Caco-2 (cell line): ENCODE measurements at regions not wholly inside any gene's neighbourhood (a gene's known extent, or its start where the extent isn't known, plus 50 kb on each side); places are given as distances from the start of the nearest gene placed in this dataset.

Source experiments
- BruUV-seq: library from RNA; stranded (reverse); fragments of 400-500 nt; replicated peaks from 2 replicates; lab custom pipeline; 2021; lab: Mats Ljungman, UMichigan
- CTCF ChIA-PET: fragments of 300-600 bp; sonication (Branson Sonifier 250); formaldehyde crosslinking; loops from one replicate; lab custom pipeline; 2022; ENCODE audit warnings: antibody characterized with exemption; lab: Charles Lee
- POLR2A ChIA-PET: fragments of 300-600 bp; sonication (Branson Sonifier 250); formaldehyde crosslinking; loops from one replicate; lab custom pipeline; 2022; ENCODE audit warnings: antibody characterized with exemption; lab: Charles Lee
- DNase-seq, 2 experiments: peaks; one replicate each; pipeline versions ENCODE4 v3.0.0 to v3.0.0-alpha.2; 2020 to 2022
- H3K27me3 ChIP-seq: replicated peaks from 2 replicates; pipeline ENCODE4 v1.6.0; 2011; ENCODE audit warnings: low read length; ENCODE audit not compliant: control insufficient read depth, insufficient read depth
- H3K36me3 ChIP-seq: 2 replicates; pipeline ENCODE4 v1.5.1; 2011; ENCODE audit warnings: low read length; ENCODE audit not compliant: control insufficient read depth, insufficient read depth
- H3K4me1 ChIP-seq: fragments of 250-450 bp; sonication (Bioruptor Pico); 2 replicates; pipeline ENCODE4 v1.5.1; 2020; ENCODE audit warnings: mild to moderate bottlenecking
- H3K4me3 ChIP-seq: 2 replicates; pipeline ENCODE4 v1.5.1; 2011; ENCODE audit warnings: low read depth, mild to moderate bottlenecking, control low read depth, low read length
- H3K9me3 ChIP-seq: fragments of 250-450 bp; sonication (Bioruptor Pico); 2 replicates; pipeline ENCODE4 v1.5.1; 2020; ENCODE audit warnings: mild to moderate bottlenecking, moderate library complexity
- H3K27ac Mint-ChIP-seq: one replicate; pipeline ENCODE4 v1.8.0; 2022; ENCODE audit warnings: mixed read lengths; ENCODE audit not compliant: unreplicated experiment
- H3K27me3 Mint-ChIP-seq: one replicate; pipeline ENCODE4 v1.8.0; 2022; ENCODE audit warnings: mixed read lengths; ENCODE audit not compliant: insufficient read depth, unreplicated experiment
- H3K36me3 Mint-ChIP-seq: one replicate; pipeline ENCODE4 v1.8.0; 2022; ENCODE audit warnings: mild to moderate bottlenecking, mixed read lengths; ENCODE audit not compliant: insufficient read depth, unreplicated experiment
- H3K4me1 Mint-ChIP-seq: one replicate; pipeline ENCODE4 v1.8.0; 2022; ENCODE audit warnings: low read depth, mixed read lengths; ENCODE audit not compliant: unreplicated experiment
- H3K4me3 Mint-ChIP-seq: one replicate; pipeline ENCODE4 v1.8.0; 2022; ENCODE audit warnings: mild to moderate bottlenecking, moderate library complexity, mixed read lengths; ENCODE audit not compliant: unreplicated experiment
- H3K9me3 Mint-ChIP-seq: one replicate; pipeline ENCODE4 v1.8.0; 2022; ENCODE audit warnings: mixed read lengths; ENCODE audit not compliant: unreplicated experiment
- intact Hi-C: fragments of 100-400 bp; cut with micrococcal nuclease; formaldehyde crosslinking; loops from one replicate; pipeline ENCODE4 v1.10.0; 2022; ENCODE audit not compliant: unreplicated experiment
- TF ChIP-seq, protein P1 (sequence below), 2 experiments: fragments of 200-600 bp in 1 of 2; IDR thresholded peaks; 1 replicate in 1 of 2; 2 replicates in 1 of 2; pipeline versions ENCODE4 v1.5.1 to v1.8.0; 2011 to 2022; ENCODE audit warnings: antibody characterized with exemption in 1 of 2, control low read depth in 1 of 2, inconsistent platforms in 1 of 2, low read depth in 1 of 2, low read length in 1 of 2, mild to moderate bottlenecking in 1 of 2, moderate library complexity in 1 of 2; ENCODE audit not compliant: insufficient read depth in 1 of 2, severe bottlenecking in 1 of 2, unreplicated experiment in 1 of 2

GRCh38 chr1:234692966-234693580, 83.1 kb upstream of the IRF2BP2 start:
- no peak for DNase-seq
- Mint-ChIP-seq H3K36me3 (no peaks in the 10 kb centered on the region), H3K27me3 (no peaks in the 10 kb centered on the region), H3K9me3 (no peaks in the 10 kb centered on the region), H3K27ac (no peak overlapping the region), H3K4me1 (no peaks in the 10 kb centered on the region), H3K4me3 (no peak overlapping the region)
- Histone ChIP-seq H3K4me3 (no peak overlapping the region), H3K9me3 (no peaks in the 10 kb centered on the region), H3K4me1 (no peaks in the 10 kb centered on the region), H3K27me3 (no peaks in the 10 kb centered on the region), H3K36me3 (no peaks in the 10 kb centered on the region)
- no TSS peak for BruUV-seq
- TF ChIP-seq, protein P1, sequence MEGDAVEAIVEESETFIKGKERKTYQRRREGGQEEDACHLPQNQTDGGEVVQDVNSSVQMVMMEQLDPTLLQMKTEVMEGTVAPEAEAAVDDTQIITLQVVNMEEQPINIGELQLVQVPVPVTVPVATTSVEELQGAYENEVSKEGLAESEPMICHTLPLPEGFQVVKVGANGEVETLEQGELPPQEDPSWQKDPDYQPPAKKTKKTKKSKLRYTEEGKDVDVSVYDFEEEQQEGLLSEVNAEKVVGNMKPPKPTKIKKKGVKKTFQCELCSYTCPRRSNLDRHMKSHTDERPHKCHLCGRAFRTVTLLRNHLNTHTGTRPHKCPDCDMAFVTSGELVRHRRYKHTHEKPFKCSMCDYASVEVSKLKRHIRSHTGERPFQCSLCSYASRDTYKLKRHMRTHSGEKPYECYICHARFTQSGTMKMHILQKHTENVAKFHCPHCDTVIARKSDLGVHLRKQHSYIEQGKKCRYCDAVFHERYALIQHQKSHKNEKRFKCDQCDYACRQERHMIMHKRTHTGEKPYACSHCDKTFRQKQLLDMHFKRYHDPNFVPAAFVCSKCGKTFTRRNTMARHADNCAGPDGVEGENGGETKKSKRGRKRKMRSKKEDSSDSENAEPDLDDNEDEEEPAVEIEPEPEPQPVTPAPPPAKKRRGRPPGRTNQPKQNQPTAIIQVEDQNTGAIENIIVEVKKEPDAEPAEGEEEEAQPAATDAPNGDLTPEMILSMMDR (IDR thresholded peaks at IDR 0.05; ENCODE audit: insufficient read depth in 1 of 2, low read depth in 1 of 2, low read length in 1 of 2, severe bottlenecking in 1 of 2, unreplicated experiment in 1 of 2) = no peak
- intact Hi-C loops = no loop called here
- POLR2A ChIA-PET = interaction anchor here (1.0 kb wide), 1 partner anchor 81 kb away, joined by 3 read pairs; no protein-coding TSS in a partner anchor
- CTCF ChIA-PET = interaction anchor here (0.6 kb wide), 1 partner anchor 50 kb away, joined by 3 read pairs; no protein-coding TSS in a partner anchor

DNA sequence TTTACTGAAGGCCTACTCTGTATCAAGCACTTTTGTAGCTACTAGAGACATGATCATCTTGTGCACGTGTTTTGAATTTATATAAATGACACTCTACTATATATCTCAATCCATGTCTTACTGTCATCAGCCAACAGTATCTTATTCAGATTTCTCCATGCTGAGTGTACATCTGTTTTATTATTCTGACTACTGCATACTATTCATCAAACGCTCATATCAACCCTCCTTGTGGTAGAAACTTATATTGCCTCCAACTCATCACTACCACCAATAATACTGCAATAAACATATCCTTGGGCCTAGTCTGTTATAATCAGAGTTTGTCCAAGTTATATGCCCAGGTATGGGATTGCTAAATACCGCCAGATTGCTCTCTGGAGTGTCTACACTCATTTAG, 81.6 kb upstream of the IRF2BP2 start:
- Mint-ChIP-seq H3K27me3 (no peaks in the 10 kb centered on the region), H3K4me1 (no peaks in the 10 kb centered on the region), H3K27ac (no peak overlapping the region), H3K9me3 (no peaks in the 10 kb centered on the region), H3K36me3 (no peaks in the 10 kb centered on the region), H3K4me3 (no peak overlapping the region)
- DNase-seq = no peak
- intact Hi-C loops = no loop called here
- Histone ChIP-seq H3K4me1 (no peaks in the 10 kb centered on the region), H3K9me3 (no peaks in the 10 kb centered on the region; the same call in 1 of the 2 replicates), H3K4me3 (no peak overlapping the region), H3K27me3 (no peaks in the 10 kb centered on the region), H3K36me3 (no peaks in the 10 kb centered on the region)
- TF ChIP-seq, protein P1 (IDR thresholded peaks at IDR 0.05; ENCODE audit: insufficient read depth in 1 of 2, low read depth in 1 of 2, low read length in 1 of 2, severe bottlenecking in 1 of 2, unreplicated experiment in 1 of 2) = no peak
- ChIA-PET CTCF (no interaction called here), POLR2A (no interaction called here)
- no TSS peak for BruUV-seq

DNA sequence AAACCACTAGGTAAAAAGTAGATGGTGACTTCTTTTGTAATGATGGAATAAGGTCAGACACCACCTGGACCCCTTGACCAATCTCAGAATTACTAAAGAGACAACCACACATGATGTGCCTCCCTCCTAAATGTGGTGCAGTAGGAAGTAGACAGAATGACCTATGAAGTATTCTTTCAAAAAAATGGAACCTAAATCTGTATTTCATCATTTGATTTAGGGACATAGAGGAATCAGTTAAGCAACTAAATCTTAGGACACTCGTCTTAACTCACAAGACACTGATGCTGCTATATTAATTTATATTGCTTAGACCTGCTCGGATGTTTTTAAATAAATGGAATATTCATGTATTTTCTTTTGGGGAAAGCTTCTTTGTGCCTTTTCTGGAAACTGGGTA, 80.9 kb upstream of the IRF2BP2 start:
- TF ChIP-seq, protein P1 (IDR thresholded peaks at IDR 0.05; ENCODE audit: insufficient read depth in 1 of 2, low read depth in 1 of 2, low read length in 1 of 2, severe bottlenecking in 1 of 2, unreplicated experiment in 1 of 2) = no peak
- intact Hi-C loops = no loop called here
- Mint-ChIP-seq H3K4me1 (no peaks in the 10 kb centered on the region), H3K9me3 (no peaks in the 10 kb centered on the region), H3K27ac (no peak overlapping the region), H3K36me3 (no peaks in the 10 kb centered on the region), H3K4me3 (no peak overlapping the region), H3K27me3 (no peaks in the 10 kb centered on the region)
- Histone ChIP-seq H3K27me3 (no peaks in the 10 kb centered on the region), H3K4me1 (no peaks in the 10 kb centered on the region), H3K36me3 (no peaks in the 10 kb centered on the region), H3K9me3 (no peaks in the 10 kb centered on the region; the same call in 1 of the 2 replicates), H3K4me3 (no peak overlapping the region)
- no TSS peak for BruUV-seq
- ChIA-PET POLR2A (no interaction called here), CTCF (no interaction called here)
- DNase-seq = no peak
